BE2C (cell line): ENCODE measurements at regions not wholly inside any gene's neighbourhood (a gene's known extent, or its start where the extent isn't known, plus 50 kb on each side); places are given as distances from the start of the nearest gene placed in this dataset.

Source experiments
- DNase-seq: peaks from one replicate; pipeline ENCODE4 v3.0.0-alpha.2; 2020
- H3K27me3 ChIP-seq: fragments of 250-450 bp; sonication (Bioruptor Pico); 2 replicates; pipeline ENCODE4 v1.5.1; 2020; ENCODE audit warnings: mild to moderate bottlenecking
- H3K36me3 ChIP-seq: fragments of 250-450 bp; sonication (Bioruptor Pico); 2 replicates; pipeline ENCODE4 v1.5.1; 2020; ENCODE audit warnings: mild to moderate bottlenecking
- H3K4me1 ChIP-seq: fragments of 250-450 bp; sonication (Bioruptor Pico); 2 replicates; pipeline ENCODE4 v1.5.1; 2020
- H3K4me3 ChIP-seq: 2 replicates; pipeline ENCODE4 v1.5.1; 2011; ENCODE audit warnings: low read depth, low read length
- H3K9me3 ChIP-seq: fragments of 250-450 bp; sonication (Bioruptor Pico); 2 replicates; pipeline ENCODE4 v1.5.1; 2020
- CTCF ChIP-seq: IDR thresholded peaks from 2 replicates; pipeline ENCODE4 v1.5.1; 2012; ENCODE audit warnings: mild to moderate bottlenecking, low read depth, low read length

- Histone ChIP-seq H3K4me3 (no peak overlapping the region), H3K9me3 (no peaks in the 10 kb centered on the region), H3K4me1 (no peaks in the 10 kb centered on the region), H3K27me3 (peaks cover 2% of the 10 kb centered on the region; the same call in 1 of the 2 replicates), H3K36me3 (no peaks in the 10 kb centered on the region)
- no peak for DNase-seq
- no peak for TF ChIP-seq CTCF
Measured at GRCh38 chr10:7470371-7470770, 59.5 kb upstream of the SFMBT2 start.

GRCh38 chr10:7467031-7467667 lies 56.3 kb upstream of the SFMBT2 start:
- Histone ChIP-seq H3K9me3 (no peaks in the 10 kb centered on the region), H3K27me3 (peaks cover 12% of the 10 kb centered on the region; the same call in 1 of the 2 replicates), H3K4me1 (no peaks in the 10 kb centered on the region), H3K4me3 (no peak overlapping the region), H3K36me3 (no peaks in the 10 kb centered on the region)
- DNase-seq = no peak
- TF ChIP-seq CTCF = no peak

- H3K4me3 ChIP-seq = no peak overlapping the region
- TF ChIP-seq CTCF = no peak
- H3K9me3 ChIP-seq = no peaks in the 10 kb centered on the region
- H3K27me3 ChIP-seq = peaks cover 12% of the 10 kb centered on the region
- H3K36me3 ChIP-seq = no peaks in the 10 kb centered on the region
- H3K4me1 ChIP-seq = no peaks in the 10 kb centered on the region
- no peak for DNase-seq
Measured at GRCh38 chr10:7464691-7465090, 53.9 kb upstream of the SFMBT2 start.
